Smooth muscle cell (in vitro differentiated cells): ENCODE measurements at regions not wholly inside any gene's neighbourhood (a gene's known extent, or its start where the extent isn't known, plus 50 kb on each side); places are given as distances from the start of the nearest gene placed in this dataset.

Experiments
- DNase-seq: peaks from one replicate; lab custom pipeline; 2025; ENCODE audit not compliant: unreplicated experiment; lab: John Stamatoyannopoulos, UW
- H2AFZ ChIP-seq: fragments of 200-600 bp; sonication (generic); 2 replicates; pipeline ENCODE4 v1.6.0; 2016; ENCODE audit warnings: antibody characterized with exemption, low read depth, mild to moderate bottlenecking
- H3F3A ChIP-seq: fragments of 200-600 bp; sonication (generic); 2 replicates; pipeline ENCODE4 v1.6.0; 2017; ENCODE audit warnings: antibody characterized with exemption, low read depth
- H3K27ac ChIP-seq: fragments of 200-600 bp; sonication (generic); 2 replicates; pipeline ENCODE4 v1.5.1; 2016; ENCODE audit warnings: low read depth, mild to moderate bottlenecking
- H3K27me3 ChIP-seq: fragments of 200-600 bp; sonication (generic); 2 replicates; pipeline ENCODE4 v1.6.1; 2016; ENCODE audit warnings: low read depth, mild to moderate bottlenecking
- H3K36me3 ChIP-seq: fragments of 200-600 bp; sonication (generic); 2 replicates; pipeline ENCODE4 v1.5.1; 2016; ENCODE audit warnings: low read depth
- H3K4me1 ChIP-seq: fragments of 200-600 bp; sonication (generic); 2 replicates; pipeline ENCODE4 v1.5.1; 2016; ENCODE audit warnings: low read depth
- H3K4me2 ChIP-seq: fragments of 200-600 bp; sonication (generic); 2 replicates; pipeline ENCODE4 v1.6.0; 2016; ENCODE audit warnings: mild to moderate bottlenecking
- H3K4me3 ChIP-seq: fragments of 200-600 bp; sonication (generic); 2 replicates; pipeline ENCODE4 v1.5.1; 2016; ENCODE audit warnings: mild to moderate bottlenecking
- H3K79me2 ChIP-seq: fragments of 200-600 bp; sonication (generic); 2 replicates; pipeline ENCODE4 v1.6.0; 2016; ENCODE audit warnings: low read depth, mild to moderate bottlenecking
- H3K9ac ChIP-seq: fragments of 200-600 bp; sonication (generic); 2 replicates; pipeline ENCODE4 v1.6.0; 2016; ENCODE audit warnings: low read depth
- H3K9me3 ChIP-seq: fragments of 200-600 bp; sonication (generic); replicated peaks from 2 replicates; pipeline ENCODE4 v1.5.1; 2016; ENCODE audit warnings: low read depth
- H4K20me1 ChIP-seq: fragments of 200-600 bp; sonication (generic); 2 replicates; pipeline ENCODE4 v1.6.0; 2016; ENCODE audit warnings: low read depth
- WGBS: methylation state at CpG from one replicate; pipeline ENCODE4 v1.1.7; 2016; ENCODE audit warnings: low lambda C conversion rate; 5-methylcytosine and 5-hydroxymethylcytosine counted together
- TF ChIP-seq, protein P1 (sequence below): fragments of 200-600 bp; sonication (generic); IDR thresholded peaks from 2 replicates; pipeline ENCODE4 v1.5.1; 2017; ENCODE audit warnings: borderline replicate concordance, mild to moderate bottlenecking, antibody characterized with exemption; ENCODE audit not compliant: insufficient read depth, poor library complexity, severe bottlenecking

DNA sequence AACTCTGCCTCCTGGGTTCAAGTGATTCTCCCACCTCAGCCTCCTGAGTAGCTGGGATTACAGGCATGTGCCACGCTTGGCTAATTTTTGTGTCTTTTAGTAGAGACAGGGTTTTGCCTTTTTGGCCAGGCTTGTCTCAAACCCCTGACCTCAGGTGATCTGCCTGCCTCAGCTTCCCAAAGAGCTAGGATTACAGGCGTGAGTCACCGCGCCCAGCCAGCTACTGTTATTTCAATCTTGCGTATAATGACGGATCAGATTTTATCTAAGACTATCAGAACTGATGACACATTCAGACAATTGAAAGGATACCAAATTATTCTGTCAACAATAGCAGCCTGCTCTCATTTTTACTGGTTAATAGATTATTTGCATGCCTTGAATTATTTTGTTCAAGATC, 612.2 kb downstream of the ZIC1 start:
- H3K4me2 ChIP-seq: no peak overlapping the region
- DNase-seq: no peak
- 88% methylated on average over 6 of the region's 6 CpGs for WGBS
- no peak overlapping the region for H3K9ac ChIP-seq
- no peaks in the 10 kb centered on the region for H3F3A ChIP-seq
- H3K9me3 ChIP-seq: no peaks in the 10 kb centered on the region
- no peak overlapping the region for H3K27ac ChIP-seq
- H3K4me3 ChIP-seq: no peak overlapping the region
- H3K79me2 ChIP-seq: no peaks in the 10 kb centered on the region
- no peaks in the 10 kb centered on the region for H4K20me1 ChIP-seq
- no peaks in the 10 kb centered on the region for H3K27me3 ChIP-seq
- H3K4me1 ChIP-seq: no peaks in the 10 kb centered on the region
- H2AFZ ChIP-seq: no peak overlapping the region
- TF ChIP-seq, protein P1, sequence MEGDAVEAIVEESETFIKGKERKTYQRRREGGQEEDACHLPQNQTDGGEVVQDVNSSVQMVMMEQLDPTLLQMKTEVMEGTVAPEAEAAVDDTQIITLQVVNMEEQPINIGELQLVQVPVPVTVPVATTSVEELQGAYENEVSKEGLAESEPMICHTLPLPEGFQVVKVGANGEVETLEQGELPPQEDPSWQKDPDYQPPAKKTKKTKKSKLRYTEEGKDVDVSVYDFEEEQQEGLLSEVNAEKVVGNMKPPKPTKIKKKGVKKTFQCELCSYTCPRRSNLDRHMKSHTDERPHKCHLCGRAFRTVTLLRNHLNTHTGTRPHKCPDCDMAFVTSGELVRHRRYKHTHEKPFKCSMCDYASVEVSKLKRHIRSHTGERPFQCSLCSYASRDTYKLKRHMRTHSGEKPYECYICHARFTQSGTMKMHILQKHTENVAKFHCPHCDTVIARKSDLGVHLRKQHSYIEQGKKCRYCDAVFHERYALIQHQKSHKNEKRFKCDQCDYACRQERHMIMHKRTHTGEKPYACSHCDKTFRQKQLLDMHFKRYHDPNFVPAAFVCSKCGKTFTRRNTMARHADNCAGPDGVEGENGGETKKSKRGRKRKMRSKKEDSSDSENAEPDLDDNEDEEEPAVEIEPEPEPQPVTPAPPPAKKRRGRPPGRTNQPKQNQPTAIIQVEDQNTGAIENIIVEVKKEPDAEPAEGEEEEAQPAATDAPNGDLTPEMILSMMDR: no peak
- H3K36me3 ChIP-seq: no peaks in the 10 kb centered on the region

DNA sequence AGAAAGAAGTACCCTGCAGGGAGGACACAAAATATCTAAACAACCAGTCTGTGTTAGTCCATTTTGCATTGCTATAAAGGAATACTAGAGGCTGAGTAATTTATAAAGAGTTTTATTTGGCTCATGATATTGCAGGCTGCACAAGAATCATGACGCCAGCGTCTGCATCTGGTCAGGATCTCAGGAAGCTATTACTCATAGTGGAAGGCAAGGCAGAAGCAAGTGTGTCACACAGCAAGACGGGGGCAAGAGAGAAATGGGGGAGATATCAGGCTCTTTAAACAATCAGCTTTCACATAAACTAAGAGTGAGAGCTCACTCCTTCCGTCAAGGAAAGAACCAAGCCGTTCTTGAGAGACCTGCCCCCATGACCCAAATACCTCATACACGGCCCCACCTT, 614.8 kb downstream of the ZIC1 start:
- H3K9me3 ChIP-seq: no peaks in the 10 kb centered on the region
- H3F3A ChIP-seq: no peaks in the 10 kb centered on the region
- H3K4me3 ChIP-seq: no peak overlapping the region
- no peaks in the 10 kb centered on the region for H3K36me3 ChIP-seq
- DNase-seq: no peak
- H3K9ac ChIP-seq: no peak overlapping the region
- H3K4me1 ChIP-seq: no peaks in the 10 kb centered on the region
- H3K4me2 ChIP-seq: no peak overlapping the region
- H3K79me2 ChIP-seq: no peaks in the 10 kb centered on the region
- H4K20me1 ChIP-seq: no peaks in the 10 kb centered on the region
- H3K27me3 ChIP-seq: no peaks in the 10 kb centered on the region
- H2AFZ ChIP-seq: no peak overlapping the region
- TF ChIP-seq, protein P1: no peak
- WGBS: 68% methylated on average over 6 of the region's 6 CpGs
- H3K27ac ChIP-seq: no peak overlapping the region

DNA sequence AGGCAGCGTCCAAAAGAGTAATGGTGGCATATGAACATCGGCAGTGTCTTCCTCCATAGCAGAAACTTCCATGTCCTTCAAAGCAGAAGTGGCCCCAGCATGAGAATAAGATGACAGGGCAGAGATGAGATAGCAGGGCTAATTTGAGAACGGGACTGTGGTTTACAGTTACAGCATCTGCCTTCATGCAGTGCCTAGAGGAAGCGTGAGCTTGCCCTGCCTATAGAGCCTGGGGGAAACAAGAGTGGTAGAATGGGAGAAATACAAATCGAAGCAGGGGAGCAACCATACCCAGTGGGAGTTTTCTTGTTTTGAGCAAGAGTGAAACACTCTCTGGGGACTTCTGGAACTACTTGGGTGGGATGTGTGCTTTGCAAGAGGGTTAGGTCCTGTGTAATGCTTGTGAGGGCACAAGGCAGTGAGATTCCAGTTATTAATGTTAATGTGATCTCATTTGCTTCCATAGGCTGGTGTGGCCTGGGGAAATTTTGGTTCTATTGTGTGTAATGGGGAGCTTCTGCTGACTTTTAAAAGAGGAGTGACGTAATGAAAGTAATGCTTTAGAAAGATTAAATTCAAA, 616.9 kb downstream of the ZIC1 start:
- Histone ChIP-seq H3K4me2 (no peak overlapping the region), H3K27me3 (no peaks in the 10 kb centered on the region), H3K4me3 (no peak overlapping the region), H3K9ac (no peak overlapping the region), H3K79me2 (no peaks in the 10 kb centered on the region), H3K4me1 (no peaks in the 10 kb centered on the region), H3K36me3 (no peaks in the 10 kb centered on the region), H4K20me1 (no peaks in the 10 kb centered on the region), H2AFZ (no peak overlapping the region), H3F3A (no peaks in the 10 kb centered on the region), H3K9me3 (no peaks in the 10 kb centered on the region), H3K27ac (no peak overlapping the region)
- DNase-seq: no peak
- TF ChIP-seq, protein P1: no peak
- WGBS: 87% methylated on average over 6 of the region's 6 CpGs

GRCh38 chr3:148030975-148031374, 621.8 kb downstream of the ZIC1 start:
- Histone ChIP-seq H3K9me3 (no peaks in the 10 kb centered on the region), H3K27me3 (no peaks in the 10 kb centered on the region), H3F3A (no peaks in the 10 kb centered on the region), H3K9ac (no peak overlapping the region), H4K20me1 (no peaks in the 10 kb centered on the region), H3K36me3 (no peaks in the 10 kb centered on the region), H3K4me2 (no peak overlapping the region), H3K27ac (no peak overlapping the region), H3K79me2 (no peaks in the 10 kb centered on the region), H2AFZ (no peak overlapping the region), H3K4me3 (no peak overlapping the region), H3K4me1 (no peaks in the 10 kb centered on the region)
- TF ChIP-seq, protein P1: no peak
- WGBS: 90% methylated on average over 2 of the region's 2 CpGs
- no peak for DNase-seq
